ENCODE measurements at regions not wholly inside any gene's neighbourhood (a gene's known extent, or its start where the extent isn't known, plus 50 kb on each side); places are given as distances from the start of the nearest gene placed in this dataset.
"Not testable (repeated sequence)": the region's sequence is repeated elsewhere in the genome, so short reads cannot be mapped to it uniquely, and the experiment has no call there.

- H3K27ac Mint-ChIP-seq, result no peak overlapping the region
- no peaks in the 10 kb centered on the region for H3K4me1 Mint-ChIP-seq (ENCODE audit: low read depth)
- H3K9me3 Mint-ChIP-seq, result peaks cover 4% of the 10 kb centered on the region
- no peak overlapping the region for H3K4me3 Mint-ChIP-seq
- no peaks in the 10 kb centered on the region for H3K36me3 Mint-ChIP-seq (ENCODE audit: low read depth)
- H3K27me3 Mint-ChIP-seq, result no peaks in the 10 kb centered on the region
These were observed 599.8 kb downstream of the EBF1 start for GRCh38 chr5:158499892-158500418.

DNA sequence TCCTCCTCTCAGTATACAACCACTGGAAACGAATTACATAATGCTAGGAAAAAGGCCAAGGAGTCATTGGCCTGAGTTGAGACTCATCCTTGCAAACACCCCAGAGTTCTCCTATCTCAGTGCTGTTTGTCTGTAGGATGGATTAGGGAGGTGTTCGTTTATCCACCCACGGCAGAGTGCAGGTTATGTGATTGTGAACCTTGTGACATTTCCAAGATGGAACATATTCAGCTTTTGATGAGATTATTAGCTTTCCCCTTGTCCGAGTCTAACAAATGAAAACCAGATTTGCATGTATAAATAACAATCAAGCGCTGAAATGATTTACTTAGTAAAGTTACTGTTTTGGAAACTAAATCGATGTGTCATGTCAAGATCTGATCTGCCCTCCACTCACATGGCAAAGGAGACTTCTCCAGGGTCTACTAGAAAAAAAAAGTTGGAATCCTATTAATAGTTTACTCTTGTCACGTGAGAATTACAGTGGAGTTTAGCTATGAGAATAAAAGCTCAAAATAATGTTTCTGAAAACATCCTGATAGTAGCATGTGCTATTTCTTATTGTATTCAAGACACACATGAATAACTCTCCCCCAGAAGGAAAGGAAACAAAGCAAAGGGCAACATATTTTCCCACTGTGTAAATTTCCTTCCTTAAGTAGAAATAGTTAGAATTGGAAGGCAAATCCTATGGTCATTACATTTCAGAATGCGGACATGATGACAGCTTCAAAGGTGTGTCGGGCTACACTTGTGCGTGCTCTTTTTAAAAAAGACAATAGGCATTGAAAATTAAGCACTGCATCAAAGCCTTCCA, 600.4 kb downstream of the EBF1 start:
- H3K27me3 Mint-ChIP-seq, result no peaks in the 10 kb centered on the region
- no peak overlapping the region for H3K4me3 Mint-ChIP-seq
- H3K4me1 Mint-ChIP-seq (ENCODE audit: low read depth), result no peaks in the 10 kb centered on the region
- no peaks in the 10 kb centered on the region for H3K9me3 Mint-ChIP-seq
- H3K27ac Mint-ChIP-seq, result no peak overlapping the region
- H3K36me3 Mint-ChIP-seq (ENCODE audit: low read depth), result no peaks in the 10 kb centered on the region

GRCh38 chr5:158496624-158497023, 603.1 kb downstream of the EBF1 start:
- Mint-ChIP-seq H3K4me3 (no peak overlapping the region), H3K9me3 (no peaks in the 10 kb centered on the region), H3K27me3 (no peaks in the 10 kb centered on the region), H3K36me3 (ENCODE audit: low read depth) (no peaks in the 10 kb centered on the region), H3K4me1 (ENCODE audit: low read depth) (no peaks in the 10 kb centered on the region), H3K27ac (no peak overlapping the region)

DNA sequence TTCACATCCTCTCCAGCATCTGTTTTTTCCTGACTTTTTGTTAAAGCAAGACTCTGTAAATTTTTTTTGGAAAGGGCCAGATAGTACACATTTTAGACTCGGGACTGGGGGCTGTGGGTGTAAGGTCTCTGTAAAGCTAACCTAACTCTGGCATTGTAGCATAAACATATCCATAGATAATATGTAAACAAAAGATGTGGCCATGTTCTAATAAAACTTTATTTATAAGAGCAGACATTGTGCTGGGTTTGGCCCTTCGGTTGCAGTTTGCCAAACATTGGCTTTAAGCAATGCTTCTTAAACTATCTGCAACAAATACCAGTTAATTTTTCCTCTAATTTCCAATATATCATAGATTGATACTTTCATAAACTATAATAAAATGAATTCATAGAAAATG, 605.2 kb downstream of the EBF1 start:
- no peaks in the 10 kb centered on the region for H3K27me3 Mint-ChIP-seq
- no peaks in the 10 kb centered on the region for H3K9me3 Mint-ChIP-seq
- H3K36me3 Mint-ChIP-seq (ENCODE audit: low read depth), result no peaks in the 10 kb centered on the region
- no peak overlapping the region for H3K4me3 Mint-ChIP-seq
- H3K27ac Mint-ChIP-seq, result no peak overlapping the region
- no peaks in the 10 kb centered on the region for H3K4me1 Mint-ChIP-seq (ENCODE audit: low read depth)

DNA sequence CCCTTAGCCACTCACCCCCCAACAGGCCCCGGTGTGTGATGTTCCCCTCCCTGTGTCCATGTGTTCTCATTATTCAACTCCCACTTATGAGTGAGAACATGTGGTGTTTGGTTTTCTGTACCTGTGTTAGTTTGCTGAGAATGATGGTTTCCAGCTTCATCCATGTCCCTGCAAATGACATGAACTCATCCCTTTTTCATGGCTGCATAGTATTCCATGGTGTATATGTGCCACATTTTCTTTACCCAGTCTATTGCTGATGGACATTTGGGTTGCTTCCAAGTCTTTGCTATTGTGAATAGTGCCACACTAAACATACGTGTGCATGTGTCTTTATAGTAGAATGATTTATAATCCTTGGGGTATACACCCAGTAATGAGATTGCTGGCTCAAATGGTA, 605.7 kb downstream of the EBF1 start:
- not testable (repeated sequence) for H3K27me3 Mint-ChIP-seq; H3K4me3 Mint-ChIP-seq; H3K27ac Mint-ChIP-seq; H3K4me1 Mint-ChIP-seq (ENCODE audit: low read depth); H3K36me3 Mint-ChIP-seq (ENCODE audit: low read depth); H3K9me3 Mint-ChIP-seq

GRCh38 chr5:158492841-158493242, 606.9 kb downstream of the EBF1 start:
- H3K27me3 Mint-ChIP-seq, result no peaks in the 10 kb centered on the region
- H3K4me3 Mint-ChIP-seq, result no peak overlapping the region
- no peaks in the 10 kb centered on the region for H3K4me1 Mint-ChIP-seq (ENCODE audit: low read depth)
- no peaks in the 10 kb centered on the region for H3K9me3 Mint-ChIP-seq
- no peak overlapping the region for H3K27ac Mint-ChIP-seq
- H3K36me3 Mint-ChIP-seq (ENCODE audit: low read depth), result no peaks in the 10 kb centered on the region

- Mint-ChIP-seq H3K27ac (no peak overlapping the region), H3K4me1 (ENCODE audit: low read depth) (no peaks in the 10 kb centered on the region), H3K27me3 (no peaks in the 10 kb centered on the region), H3K4me3 (no peak overlapping the region), H3K36me3 (ENCODE audit: low read depth) (no peaks in the 10 kb centered on the region), H3K9me3 (no peaks in the 10 kb centered on the region)
These were observed 607.6 kb downstream of the EBF1 start for GRCh38 chr5:158492136-158492535.

- no peaks in the 10 kb centered on the region for H3K4me1 Mint-ChIP-seq (ENCODE audit: low read depth)
- H3K27ac Mint-ChIP-seq, result no peak overlapping the region
- H3K4me3 Mint-ChIP-seq, result no peak overlapping the region
- no peaks in the 10 kb centered on the region for H3K9me3 Mint-ChIP-seq
- peaks cover 3% of the 10 kb centered on the region for H3K27me3 Mint-ChIP-seq
- H3K36me3 Mint-ChIP-seq (ENCODE audit: low read depth), result no peaks in the 10 kb centered on the region
These were observed 612.1 kb downstream of the EBF1 start for GRCh38 chr5:158487664-158488063.

GRCh38 chr5:158487156-158487555, 612.6 kb downstream of the EBF1 start:
- H3K27me3 Mint-ChIP-seq, result peaks cover 3% of the 10 kb centered on the region
- no peaks in the 10 kb centered on the region for H3K9me3 Mint-ChIP-seq
- H3K4me3 Mint-ChIP-seq, result no peak overlapping the region
- H3K4me1 Mint-ChIP-seq (ENCODE audit: low read depth), result no peaks in the 10 kb centered on the region
- no peak overlapping the region for H3K27ac Mint-ChIP-seq
- H3K36me3 Mint-ChIP-seq (ENCODE audit: low read depth), result no peaks in the 10 kb centered on the region

GRCh38 chr5:158486566-158486965, 613.1 kb downstream of the EBF1 start:
- H3K27me3 Mint-ChIP-seq, result peaks cover 3% of the 10 kb centered on the region
- H3K9me3 Mint-ChIP-seq, result no peaks in the 10 kb centered on the region
- H3K4me3 Mint-ChIP-seq, result no peak overlapping the region
- no peaks in the 10 kb centered on the region for H3K4me1 Mint-ChIP-seq (ENCODE audit: low read depth)
- H3K36me3 Mint-ChIP-seq (ENCODE audit: low read depth), result no peaks in the 10 kb centered on the region
- no peak overlapping the region for H3K27ac Mint-ChIP-seq

DNA sequence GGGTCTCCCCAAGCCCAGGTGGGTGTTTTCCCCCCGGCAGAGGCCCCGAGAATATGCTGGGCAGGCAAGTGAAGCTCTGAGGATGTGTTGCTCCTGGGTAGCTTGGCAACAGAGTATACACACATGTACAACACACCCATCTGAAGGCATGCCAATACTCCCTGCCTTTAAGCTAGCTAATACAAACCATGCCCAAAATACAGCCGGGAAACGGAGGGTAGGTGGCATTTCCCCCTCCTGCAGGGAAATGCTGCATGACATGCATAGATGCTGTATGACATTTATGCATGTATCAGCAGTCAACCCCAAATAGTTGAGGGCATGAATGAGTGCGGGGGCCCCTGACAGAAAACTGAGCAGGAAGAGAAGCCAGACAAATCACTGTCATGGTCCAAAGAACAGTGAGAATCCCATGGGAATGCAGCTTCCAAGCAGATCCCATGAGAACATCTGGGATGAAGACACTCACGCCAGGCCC, 614.1 kb downstream of the EBF1 start:
- Mint-ChIP-seq H3K4me3 (no peak overlapping the region), H3K4me1 (ENCODE audit: low read depth) (no peaks in the 10 kb centered on the region), H3K36me3 (ENCODE audit: low read depth) (no peaks in the 10 kb centered on the region), H3K9me3 (no peaks in the 10 kb centered on the region), H3K27me3 (peaks cover 3% of the 10 kb centered on the region), H3K27ac (no peak overlapping the region)

GRCh38 chr5:158485047-158485446, 614.7 kb downstream of the EBF1 start:
- H3K9me3 Mint-ChIP-seq, result no peaks in the 10 kb centered on the region
- no peaks in the 10 kb centered on the region for H3K36me3 Mint-ChIP-seq (ENCODE audit: low read depth)

GRCh38 chr5:158484150-158484549, 615.6 kb downstream of the EBF1 start:
- no peaks in the 10 kb centered on the region for H3K4me1 Mint-ChIP-seq (ENCODE audit: low read depth)

More at GRCh38 chr5:158485047-158485446, 614.7 kb downstream of the EBF1 start:
- no peak overlapping the region for H3K4me3 Mint-ChIP-seq
- H3K4me1 Mint-ChIP-seq (ENCODE audit: low read depth), result no peaks in the 10 kb centered on the region
- H3K27ac Mint-ChIP-seq, result no peak overlapping the region
- H3K27me3 Mint-ChIP-seq, result peaks cover 3% of the 10 kb centered on the region

DNA sequence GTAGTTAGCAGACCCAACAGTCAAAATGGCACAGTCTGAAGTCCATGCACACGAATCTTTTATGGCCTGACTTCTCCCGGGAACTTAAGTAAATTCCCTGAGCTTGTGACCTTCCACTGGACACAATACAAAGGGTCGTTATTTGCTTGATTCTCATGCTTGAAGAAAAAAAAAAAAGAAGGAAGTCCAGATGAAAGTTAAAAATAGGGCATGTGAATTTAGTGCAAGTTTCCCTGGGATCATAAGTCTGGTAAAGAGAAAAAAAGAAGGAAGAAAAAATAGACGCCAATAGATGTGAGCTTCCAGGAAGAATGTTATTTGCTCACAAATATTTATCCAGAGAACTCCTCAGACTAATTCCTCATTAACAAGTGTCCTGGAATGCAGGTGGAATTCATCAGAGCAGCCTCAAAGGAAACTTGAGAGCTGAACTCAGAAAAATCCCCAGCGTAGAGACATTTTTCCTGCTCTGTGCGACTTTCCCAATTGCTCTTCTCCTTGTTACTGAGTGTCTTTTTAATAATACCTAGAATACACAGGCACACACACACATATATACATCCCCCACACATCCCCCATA, 616.3 kb downstream of the EBF1 start:
- Mint-ChIP-seq H3K27me3 (peaks cover 3% of the 10 kb centered on the region), H3K9me3 (no peaks in the 10 kb centered on the region), H3K36me3 (ENCODE audit: low read depth) (no peaks in the 10 kb centered on the region), H3K27ac (no peak overlapping the region), H3K4me1 (ENCODE audit: low read depth) (no peaks in the 10 kb centered on the region), H3K4me3 (no peak overlapping the region)

More at GRCh38 chr5:158484150-158484549, 615.6 kb downstream of the EBF1 start:
- peaks cover 3% of the 10 kb centered on the region for H3K27me3 Mint-ChIP-seq
- no peak overlapping the region for H3K27ac Mint-ChIP-seq
- no peak overlapping the region for H3K4me3 Mint-ChIP-seq
- no peaks in the 10 kb centered on the region for H3K36me3 Mint-ChIP-seq (ENCODE audit: low read depth)
- H3K9me3 Mint-ChIP-seq, result no peaks in the 10 kb centered on the region

DNA sequence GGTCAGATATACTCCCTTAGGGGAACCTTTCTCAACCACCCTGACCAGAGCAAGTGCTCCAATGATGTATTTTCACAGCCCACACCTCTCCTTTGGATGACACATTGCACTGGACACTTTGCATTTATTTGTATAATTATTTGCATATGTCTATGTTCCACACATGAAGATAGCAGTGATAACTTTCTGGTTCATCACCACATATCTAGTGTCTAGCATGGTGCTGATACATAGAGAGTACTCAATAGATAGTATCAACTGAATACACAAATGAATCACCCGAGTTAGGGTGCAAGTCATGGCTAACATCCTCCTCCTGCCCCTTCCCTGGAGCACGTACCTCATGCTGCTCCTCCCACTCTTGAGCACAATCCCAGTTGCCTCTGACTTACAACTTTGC, 617.6 kb downstream of the EBF1 start:
- no peaks in the 10 kb centered on the region for H3K9me3 Mint-ChIP-seq
- peaks cover 8% of the 10 kb centered on the region for H3K27me3 Mint-ChIP-seq
- no peaks in the 10 kb centered on the region for H3K4me1 Mint-ChIP-seq (ENCODE audit: low read depth)
- H3K4me3 Mint-ChIP-seq, result no peak overlapping the region
- no peak overlapping the region for H3K27ac Mint-ChIP-seq
- no peaks in the 10 kb centered on the region for H3K36me3 Mint-ChIP-seq (ENCODE audit: low read depth)

Data from stimulated activated naive CD8-positive, alpha-beta T cell treated with anti-CD3 and anti-CD28 coated beads, Interleukin-15, Interleukin-2, amounts not matched to agents 100 ng/mL and 50 ng/mL, for 24 hours (primary cell).